NCI-H526 treated with DMSO at 0.1 percent for 48 hours (cell line): ENCODE measurements at regions not wholly inside any gene's neighbourhood (a gene's known extent, or its start where the extent isn't known, plus 50 kb on each side); places are given as distances from the start of the nearest gene placed in this dataset.

Source experiments
- DNase-seq: peaks from one replicate; lab custom pipeline; 2025; lab: John Stamatoyannopoulos, UW

DNA sequence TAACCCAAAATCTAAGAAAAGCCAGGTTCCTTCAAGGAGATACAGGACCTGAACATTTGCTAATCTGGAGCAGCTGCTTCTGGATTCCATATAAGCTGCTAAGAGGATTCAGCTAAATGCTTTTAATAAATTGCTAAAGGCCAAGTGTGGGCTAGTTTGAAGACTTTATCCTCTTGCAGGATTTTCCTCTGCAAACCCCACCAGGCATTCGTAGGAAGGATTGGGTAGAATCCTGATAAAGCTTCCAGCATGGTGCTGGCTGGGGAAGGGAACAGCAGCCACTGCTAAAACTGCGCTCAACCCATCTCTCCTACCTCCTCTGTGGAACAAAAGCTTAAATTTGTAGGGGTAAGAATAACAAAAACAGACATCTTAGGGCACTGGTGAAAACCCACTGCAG is 61.3 kb upstream of the TAB3 start:
- no peak for DNase-seq

DNA sequence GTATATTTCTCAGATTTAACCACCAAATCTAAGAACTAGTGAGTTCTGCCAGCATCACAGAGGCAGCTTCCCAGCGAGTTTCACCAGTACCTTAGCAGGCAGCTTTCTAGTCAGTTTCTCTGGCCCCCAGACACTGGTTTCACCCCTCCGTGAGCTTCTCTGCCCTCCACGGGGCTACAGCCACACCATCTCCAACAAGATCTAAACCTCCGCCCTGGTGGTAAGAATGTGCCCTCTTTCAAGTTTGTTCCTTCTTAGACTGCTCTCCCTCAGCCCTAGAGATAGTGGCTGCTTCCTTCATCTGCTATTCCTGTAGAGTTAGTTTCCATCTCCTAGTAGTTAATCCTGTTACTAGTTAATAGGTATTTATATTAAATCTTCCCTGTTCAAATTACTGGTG is 60.5 kb upstream of the TAB3 start:
- no peak for DNase-seq

DNA sequence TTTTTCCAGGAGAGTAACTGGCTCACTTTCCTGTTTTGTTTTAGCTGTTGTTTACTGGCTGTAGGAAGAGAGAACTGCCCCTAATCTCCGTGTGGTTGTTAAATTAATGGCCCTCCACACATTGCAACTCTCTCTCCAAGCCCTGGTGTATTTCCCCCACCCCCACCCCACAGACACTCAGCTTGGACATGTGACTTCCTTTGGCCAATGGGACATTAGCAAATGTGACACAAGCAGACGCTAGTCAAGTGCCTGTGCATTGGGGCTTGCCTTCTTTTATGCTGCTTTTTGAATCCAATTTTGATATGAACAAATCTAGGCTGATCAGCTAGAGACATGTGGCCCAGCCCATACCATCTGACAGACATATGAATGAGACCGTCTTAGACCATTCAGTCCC is 59.6 kb upstream of the TAB3 start:
- no peak for DNase-seq

DNA sequence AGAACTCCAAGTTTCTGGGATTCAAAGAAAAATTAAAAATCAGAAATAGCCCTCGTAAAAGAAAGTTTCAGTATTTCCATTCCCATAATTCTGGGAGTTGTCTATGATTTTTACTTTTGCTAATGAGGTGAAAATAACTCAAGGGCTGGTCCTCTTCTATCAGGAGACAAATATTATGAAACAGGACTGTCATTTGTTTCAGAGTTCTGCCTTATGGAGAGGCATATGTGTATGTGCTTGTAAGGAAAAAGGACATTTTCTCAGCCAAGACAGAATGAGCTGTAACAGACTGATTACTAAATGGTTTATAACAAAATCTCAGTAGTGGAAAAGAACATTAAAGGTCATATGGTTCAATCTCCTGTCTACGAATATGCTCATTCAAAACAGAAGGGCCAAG is 59.0 kb upstream of the TAB3 start:
- DNase-seq: no peak

DNA sequence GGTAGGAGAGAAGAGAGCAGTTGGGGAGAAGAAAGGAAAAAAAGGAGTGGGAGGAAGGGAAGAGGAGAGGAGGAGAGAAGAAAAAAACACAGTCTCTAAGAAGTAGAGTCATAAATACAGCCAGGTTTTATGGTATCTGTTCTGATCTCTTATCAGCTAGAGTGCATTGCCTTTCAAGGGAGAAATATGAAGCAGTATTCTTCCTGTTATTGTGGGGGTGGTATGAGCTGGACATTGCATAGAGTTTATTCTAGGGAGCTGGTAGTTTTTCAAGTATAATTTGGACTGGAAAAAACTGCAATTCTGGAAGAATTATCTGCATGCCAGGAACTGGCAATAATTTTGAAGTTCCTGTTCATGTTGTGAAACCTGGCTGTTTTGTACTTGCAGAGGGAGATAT is 54.9 kb upstream of the TAB3 start:
- no peak for DNase-seq

DNA sequence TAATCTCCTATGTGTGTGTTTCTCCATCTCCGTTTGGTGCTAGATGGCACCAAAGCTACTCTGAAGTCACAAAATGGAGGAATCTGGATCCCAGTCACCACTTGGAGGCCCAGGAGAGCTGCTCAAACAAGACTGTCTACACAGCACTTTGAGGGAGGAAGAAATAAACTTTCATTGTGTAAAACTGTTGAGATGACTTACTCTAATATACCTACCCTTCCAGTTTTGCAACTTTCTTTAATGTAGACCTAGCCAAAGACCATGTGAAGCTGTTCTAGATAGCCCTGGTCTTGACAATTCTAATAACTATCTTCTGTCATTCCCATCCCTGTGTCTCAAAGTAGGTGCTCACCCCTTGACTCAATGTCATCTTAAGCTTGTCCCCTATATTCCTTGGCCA is 52.8 kb upstream of the TAB3 start:
- DNase-seq: no peak

DNA sequence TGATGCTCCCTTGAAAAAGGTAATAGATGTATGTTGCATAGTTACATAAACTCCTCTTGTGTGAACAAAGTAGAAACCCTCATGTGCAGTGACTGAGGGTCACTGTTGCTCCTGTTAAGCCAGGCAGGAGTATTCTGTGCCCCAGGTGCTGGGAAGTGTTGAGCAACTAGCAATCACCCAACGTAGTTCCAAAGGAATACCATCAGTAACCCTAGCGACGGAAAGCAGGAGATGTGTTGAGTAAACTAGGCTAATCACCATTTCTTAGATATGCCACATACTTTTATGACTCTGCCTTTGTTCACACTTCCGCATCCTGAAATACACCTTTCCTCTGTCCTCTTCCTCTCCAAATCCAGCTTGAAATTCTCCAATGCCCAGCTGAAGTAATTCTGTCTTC is 50.9 kb upstream of the TAB3 start:
- no peak for DNase-seq
